HG03575 (cell line): ENCODE measurements at regions not wholly inside any gene's neighbourhood (a gene's known extent, or its start where the extent isn't known, plus 50 kb on each side); places are given as distances from the start of the nearest gene placed in this dataset.
"Not testable (repeated sequence)": the region's sequence is repeated elsewhere in the genome, so short reads cannot be mapped to it uniquely, and the experiment has no call there.

Source experiments
- ATAC-seq: cut with Tn5 transposase; IDR thresholded peaks from one replicate; pipeline ENCODE4 v1.9.1; 2021; ENCODE audit not compliant: unreplicated experiment, insufficient number of reproducible peaks, low FRiP score; ENCODE audit errors: extremely low read depth

GRCh38 chr5:166712447-166713185, 1578.8 kb upstream of the WWC1 start:
- ATAC-seq: no peak

DNA sequence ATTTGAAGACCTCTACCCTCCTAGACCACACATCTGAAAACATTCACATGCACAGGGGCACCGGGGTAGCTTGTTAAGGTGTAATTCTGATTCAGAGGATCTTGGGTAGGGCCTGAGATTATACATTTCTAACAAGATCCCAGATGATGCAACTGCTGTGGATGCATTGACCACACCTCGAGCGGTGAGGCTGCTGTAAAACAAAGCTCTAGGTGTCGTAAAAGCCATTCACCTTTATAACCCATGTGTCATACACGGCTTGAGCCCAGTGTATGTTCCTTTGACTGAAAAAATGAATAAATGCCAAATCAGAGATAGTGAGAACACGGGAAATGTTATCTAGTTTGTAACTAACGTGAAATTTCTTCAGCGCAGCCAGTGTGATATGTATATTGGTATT, 1578.2 kb upstream of the WWC1 start:
- no peak for ATAC-seq

DNA sequence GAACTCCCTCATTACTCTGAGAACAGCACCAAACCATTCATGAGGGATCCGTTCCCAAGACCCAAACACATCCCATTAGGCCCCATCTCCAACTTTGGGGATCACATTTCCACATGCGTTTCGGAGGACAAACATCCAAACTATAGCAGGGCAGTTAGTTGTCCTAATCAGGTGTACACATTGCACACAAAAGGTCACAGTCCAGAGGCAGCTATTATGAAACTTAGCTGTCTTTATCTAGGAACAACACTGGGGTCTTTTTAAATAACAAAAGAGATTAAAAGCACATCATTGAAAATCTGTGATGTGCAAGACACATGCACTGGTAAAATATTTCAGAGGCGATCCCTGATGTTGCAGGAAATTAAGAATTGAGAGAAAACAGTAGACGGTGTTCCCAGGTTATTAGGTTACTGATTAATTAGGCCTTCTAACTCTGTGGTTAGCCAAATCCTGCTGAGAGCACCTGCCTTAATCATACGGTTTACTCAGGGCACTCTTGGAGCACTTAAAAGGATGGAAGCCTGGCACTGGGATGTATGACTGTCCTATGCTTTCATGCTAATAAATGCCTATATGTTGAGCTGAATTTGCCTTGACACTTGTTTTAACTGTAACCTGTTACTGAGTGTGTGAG, 1574.5 kb upstream of the WWC1 start:
- ATAC-seq: no peak

- no peak for ATAC-seq
These were observed 1571.5 kb upstream of the WWC1 start for GRCh38 chr5:166719991-166720390.

- ATAC-seq: no peak
These were observed 1568.5 kb upstream of the WWC1 start for GRCh38 chr5:166722939-166723338.

DNA sequence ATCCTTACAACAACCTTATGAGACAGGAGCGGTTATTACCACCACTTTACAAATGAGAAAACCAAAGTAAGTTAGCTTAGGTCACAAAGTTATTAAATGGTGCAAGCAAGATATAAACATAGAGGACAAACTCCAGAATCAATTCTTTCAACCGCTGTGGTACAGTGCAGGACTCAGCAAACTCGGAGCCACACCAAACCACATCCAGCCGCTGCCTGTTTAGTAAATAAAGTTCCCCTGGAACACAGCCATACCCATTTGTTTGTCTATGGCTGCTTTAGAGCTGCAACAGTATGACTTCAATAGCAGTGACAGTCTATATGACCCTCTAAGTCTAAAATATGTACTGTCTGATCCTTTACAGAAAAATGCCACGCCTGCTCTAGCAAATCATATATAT, 1567.2 kb upstream of the WWC1 start:
- ATAC-seq: no peak

GRCh38 chr5:166725593-166725992, 1565.9 kb upstream of the WWC1 start:
- ATAC-seq: no peak

- ATAC-seq: no peak
These were observed 1565.0 kb upstream of the WWC1 start for GRCh38 chr5:166726406-166726805.

DNA sequence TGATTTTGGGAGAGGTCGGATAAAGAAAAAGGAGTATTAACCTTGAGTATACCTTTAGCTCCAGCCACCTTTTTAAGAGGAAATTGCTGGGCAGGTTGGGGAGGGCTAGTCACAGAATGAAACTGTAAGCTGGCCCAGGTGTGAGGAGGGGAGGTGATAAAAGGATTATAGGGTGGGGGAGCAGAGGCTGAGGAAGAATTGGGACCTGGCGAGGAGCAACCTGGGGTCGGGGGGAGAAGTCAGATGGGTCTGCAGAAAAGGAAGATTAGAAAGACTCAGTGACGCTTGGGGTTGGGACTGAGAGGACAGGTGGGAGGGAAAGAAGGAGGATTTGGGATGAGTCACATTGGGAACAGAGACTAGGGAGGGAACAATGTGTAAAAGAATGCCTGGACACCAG, 1548.5 kb upstream of the WWC1 start:
- not testable (repeated sequence) for ATAC-seq

- ATAC-seq: no peak
These were observed 1544.9 kb upstream of the WWC1 start for GRCh38 chr5:166746506-166746905.

GRCh38 chr5:166750376-166750775, 1541.1 kb upstream of the WWC1 start:
- ATAC-seq: no peak

GRCh38 chr5:166758151-166758550, 1533.3 kb upstream of the WWC1 start:
- no peak for ATAC-seq

GRCh38 chr5:166767858-166768257, 1523.6 kb upstream of the WWC1 start:
- no peak for ATAC-seq

DNA sequence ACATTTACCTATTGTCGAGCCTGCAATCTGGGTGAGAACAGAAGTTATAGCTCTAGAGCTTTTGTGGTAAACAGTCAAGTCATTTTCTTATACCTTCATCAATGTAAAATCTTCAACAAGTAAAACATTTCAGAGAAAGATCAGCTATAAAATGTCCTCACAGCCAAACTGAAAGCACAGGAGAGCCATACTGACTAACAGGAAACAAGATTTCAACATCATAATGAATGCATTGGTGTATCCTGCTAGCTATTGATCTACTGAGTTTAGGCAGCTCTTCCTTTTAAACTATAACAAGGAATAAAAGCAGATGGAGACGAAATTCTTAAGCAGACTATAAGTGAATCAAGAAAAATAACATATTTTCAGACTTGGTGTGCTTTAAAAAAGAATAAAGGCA, 1522.9 kb upstream of the WWC1 start:
- ATAC-seq: no peak

GRCh38 chr5:166772770-166773169, 1518.7 kb upstream of the WWC1 start:
- no peak for ATAC-seq

- ATAC-seq: no peak
These were observed 1509.7 kb upstream of the WWC1 start for GRCh38 chr5:166781737-166782136.

DNA sequence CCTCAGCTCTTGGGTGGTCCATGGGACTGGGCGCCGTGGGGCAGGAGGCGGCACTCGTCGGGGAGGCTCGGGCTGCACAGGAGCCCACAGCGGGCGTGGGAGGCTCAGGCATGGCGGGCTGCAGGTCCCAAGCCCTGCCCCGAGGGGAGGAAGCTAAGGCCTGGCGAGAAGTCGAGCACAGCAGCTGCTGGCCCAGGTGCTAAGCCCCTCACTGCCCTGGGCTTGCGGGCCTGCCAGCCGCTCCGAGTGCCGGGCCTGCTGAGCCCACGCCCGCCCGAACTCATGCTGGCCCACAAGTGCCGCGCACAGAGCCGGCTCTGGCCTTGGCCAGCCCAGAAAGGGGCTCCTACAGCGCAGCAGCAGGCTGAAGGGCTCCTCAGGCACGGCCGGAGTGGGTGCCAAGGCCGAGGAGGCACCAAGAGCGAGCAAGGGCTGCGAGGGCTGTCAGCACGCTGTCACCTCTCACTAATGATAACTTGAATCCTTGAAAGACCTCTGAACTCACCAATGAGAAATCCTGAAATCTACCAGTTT, 1506.8 kb upstream of the WWC1 start:
- no peak for ATAC-seq

- ATAC-seq: no peak
These were observed 1505.3 kb upstream of the WWC1 start for GRCh38 chr5:166786178-166786577.

DNA sequence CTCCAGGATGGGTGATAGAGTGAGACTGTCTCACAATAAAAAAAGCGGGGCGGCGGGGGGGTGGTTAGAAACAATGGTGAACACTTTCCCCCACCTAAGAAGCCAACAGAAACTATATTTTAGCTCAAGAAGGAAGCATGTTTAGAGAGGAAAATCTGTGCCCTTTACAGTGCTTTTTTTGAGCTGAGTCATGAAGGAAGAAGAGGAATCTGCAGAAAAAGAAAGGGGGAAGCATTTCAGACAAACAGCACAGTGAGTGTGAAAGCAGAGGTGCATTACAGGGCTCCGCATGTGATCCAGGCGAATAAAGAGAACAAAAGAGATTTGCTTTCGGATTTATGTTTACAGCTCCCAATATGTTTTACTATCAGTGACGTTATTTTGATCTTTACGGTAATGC, 1504.6 kb upstream of the WWC1 start:
- no peak for ATAC-seq

GRCh38 chr5:166788050-166788449, 1503.4 kb upstream of the WWC1 start:
- ATAC-seq: no peak

GRCh38 chr5:166795756-166796155, 1495.7 kb upstream of the WWC1 start:
- no peak for ATAC-seq
